H1 (cell line): ENCODE measurements at regions not wholly inside any gene's neighbourhood (a gene's known extent, or its start where the extent isn't known, plus 50 kb on each side); places are given as distances from the start of the nearest gene placed in this dataset.

Experiments
- CTCF ChIA-PET: fragments of 300-600 bp; sonication (Branson Sonifier 250); formaldehyde crosslinking; loops from one replicate; lab custom pipeline; 2021; ENCODE audit not compliant: partially characterized antibody; lab: Charles Lee
- POLR2A ChIA-PET: fragments of 300-600 bp; sonication (Branson Sonifier 250); formaldehyde crosslinking; loops from one replicate; lab custom pipeline; 2021; ENCODE audit warnings: inconsistent platforms; ENCODE audit not compliant: partially characterized antibody; lab: Charles Lee
- DNase-seq, 2 experiments: peaks; one replicate each; pipeline versions ENCODE4 v3.0.0 to v3.0.0-alpha.2; 2010 to 2022; ENCODE audit warnings: low spot score in 2 of 2, low read depth in 1 of 2, mixed read lengths in 1 of 2
- FAIRE-seq: peaks from 2 replicates; lab custom pipeline; 2011; peaks lifted over from hg19 to GRCh38; lab: Jason Lieb, UNC
- H2AFZ ChIP-seq: 2 replicates; pipeline ENCODE4 v1.8.1; 2012; ENCODE audit warnings: low read length, inconsistent platforms
- H2AK5ac ChIP-seq: 2 replicates; pipeline ENCODE4 v1.6.1; 2013; ENCODE audit warnings: low read depth, low read length
- H2BK120ac ChIP-seq: replicated peaks from 2 replicates; pipeline ENCODE3; 2013; ENCODE audit warnings: low read depth, low read length, inconsistent platforms
- H2BK12ac ChIP-seq: 2 replicates; pipeline ENCODE4 v1.6.1; 2013; ENCODE audit warnings: low read depth, low read length
- H2BK15ac ChIP-seq: 2 replicates; pipeline ENCODE4 v1.6.1; 2013; ENCODE audit warnings: low read length
- H2BK20ac ChIP-seq: 2 replicates; pipeline ENCODE4 v1.6.1; 2013; ENCODE audit warnings: low read length
- H2BK5ac ChIP-seq: 2 replicates; pipeline ENCODE4 v1.6.1; 2013; ENCODE audit warnings: low read depth, low read length
- H3K14ac ChIP-seq: 2 replicates; pipeline ENCODE4 v1.6.1; 2013; ENCODE audit warnings: inconsistent platforms; ENCODE audit not compliant: insufficient read length
- H3K18ac ChIP-seq: 2 replicates; pipeline ENCODE4 v1.6.1; 2013; ENCODE audit warnings: low read length; ENCODE audit errors: extremely low read depth
- H3K23ac ChIP-seq: 2 replicates; pipeline ENCODE4 v1.6.1; 2013; ENCODE audit warnings: inconsistent platforms; ENCODE audit not compliant: insufficient read length
- H3K23me2 ChIP-seq: 2 replicates; pipeline ENCODE4 v1.6.1; 2013; ENCODE audit warnings: low read depth, low read length
- H3K27ac ChIP-seq: 2 replicates; pipeline ENCODE4 v1.6.1; 2011; ENCODE audit warnings: low read depth, low read length, inconsistent platforms
- H3K27me3 ChIP-seq, 4 experiments: replicated peaks in 1 of 4; 1 replicate in 1 of 4; 2 replicates in 3 of 4; pipeline versions ENCODE4 v1.6.1 to v1.8.1; 2011 to 2013; ENCODE audit warnings: low read length in 3 of 4, mild to moderate bottlenecking in 3 of 4, inconsistent platforms in 2 of 4, mixed read lengths in 2 of 4, moderate library complexity in 1 of 4; ENCODE audit not compliant: control insufficient read depth in 3 of 4, insufficient read depth in 3 of 4; ENCODE audit errors: extremely low read depth in 1 of 4
- H3K36me3 ChIP-seq, 4 experiments: 2 replicates each; pipeline versions ENCODE4 v1.6.1 to v1.8.1; 2011 to 2013; ENCODE audit warnings: mild to moderate bottlenecking in 4 of 4, low read length in 3 of 4, moderate library complexity in 2 of 4, control low read depth in 1 of 4, inconsistent platforms in 1 of 4; ENCODE audit not compliant: insufficient read depth in 4 of 4, control insufficient read depth in 2 of 4
- H3K4ac ChIP-seq: replicated peaks from 2 replicates; pipeline ENCODE3; 2013; ENCODE audit warnings: low read length, low read depth, mixed read lengths, inconsistent platforms; ENCODE audit not compliant: insufficient read length
- H3K4me1 ChIP-seq, 4 experiments: replicated peaks in 1 of 4; 1 replicate in 1 of 4; 2 replicates in 3 of 4; pipeline versions ENCODE4 v1.6.1 to v1.8.1; 2011 to 2013; ENCODE audit warnings: low read length in 3 of 4, inconsistent platforms in 2 of 4, mixed read lengths in 1 of 4; ENCODE audit not compliant: insufficient read depth in 4 of 4, control insufficient read depth in 3 of 4
- H3K4me2 ChIP-seq, 2 experiments: 2 replicates each; pipeline versions ENCODE4 v1.6.1 to v1.8.1; 2011 to 2013; ENCODE audit warnings: low read depth in 2 of 2, low read length in 2 of 2, control low read depth in 1 of 2, inconsistent platforms in 1 of 2, mild to moderate bottlenecking in 1 of 2; ENCODE audit not compliant: insufficient read depth in 1 of 2
- H3K4me3 ChIP-seq, 4 experiments: fragments of 200-600, 300-600 bp in 1 of 4; sonication (generic), shearing (Covaris generic), sonication (Bioruptor Twin) in 1 of 4; 2 replicates each; pipeline versions ENCODE4 v1.5.1 to v1.8.1; 2011 to 2016; ENCODE audit warnings: low read length in 4 of 4, low read depth in 3 of 4, control low read depth in 2 of 4, inconsistent platforms in 2 of 4, mild to moderate bottlenecking in 2 of 4, mixed read lengths in 1 of 4, moderate library complexity in 1 of 4; ENCODE audit not compliant: insufficient read depth in 2 of 4; ENCODE audit errors: extremely low read depth in 1 of 4
- H3K56ac ChIP-seq: replicated peaks from 2 replicates; pipeline ENCODE3; 2013; ENCODE audit warnings: low read depth, mild to moderate bottlenecking, mixed read lengths, low read length, inconsistent platforms; ENCODE audit not compliant: insufficient read length
- H3K79me1 ChIP-seq: 2 replicates; pipeline ENCODE4 v1.6.1; 2013; ENCODE audit warnings: low read depth, low read length, control low read depth
- H3K79me2 ChIP-seq, 2 experiments: 2 replicates each; pipeline versions ENCODE4 v1.6.1 to v1.8.1; 2012 to 2013; ENCODE audit warnings: low read length in 2 of 2, mild to moderate bottlenecking in 2 of 2, inconsistent platforms in 1 of 2; ENCODE audit not compliant: insufficient read depth in 2 of 2, control insufficient read depth in 1 of 2
- H3K9ac ChIP-seq, 4 experiments: replicated peaks in 1 of 4; 1 replicate in 1 of 4; 2 replicates in 3 of 4; pipeline versions ENCODE4 v1.6.1 to v1.8.1; 2011 to 2013; ENCODE audit warnings: low read depth in 3 of 4, low read length in 3 of 4, control low read depth in 2 of 4, mild to moderate bottlenecking in 2 of 4, moderate library complexity in 2 of 4, inconsistent platforms in 1 of 4; ENCODE audit errors: extremely low read depth in 1 of 4
- H3K9me3 ChIP-seq, 2 experiments: 2 replicates each; pipeline versions ENCODE4 v1.6.1 to v1.8.1; 2012 to 2013; ENCODE audit warnings: mild to moderate bottlenecking in 2 of 2, moderate library complexity in 2 of 2, control low read depth in 1 of 2, inconsistent platforms in 1 of 2, low read depth in 1 of 2, low read length in 1 of 2, mixed read lengths in 1 of 2; ENCODE audit not compliant: insufficient read depth in 2 of 2
- H4K20me1 ChIP-seq, 2 experiments: replicated peaks in 1 of 2; 2 replicates each; pipeline versions ENCODE3 to v1.8.1; 2011 to 2013; ENCODE audit warnings: inconsistent platforms in 2 of 2, low read length in 2 of 2, mild to moderate bottlenecking in 1 of 2; ENCODE audit not compliant: insufficient read depth in 2 of 2, control insufficient read depth in 1 of 2
- H4K5ac ChIP-seq: 2 replicates; pipeline ENCODE4 v1.6.1; 2013; ENCODE audit warnings: low read length, low read depth, mixed read lengths, inconsistent platforms; ENCODE audit not compliant: insufficient read length
- H4K8ac ChIP-seq: 2 replicates; pipeline ENCODE4 v1.8.0; 2013; ENCODE audit warnings: mild to moderate bottlenecking, moderate library complexity, low read length, inconsistent platforms; ENCODE audit not compliant: insufficient read depth; ENCODE audit errors: extremely low read depth
- H4K91ac ChIP-seq: replicated peaks from 2 replicates; pipeline ENCODE3; 2013; ENCODE audit warnings: low read length, mixed read lengths, inconsistent platforms; ENCODE audit not compliant: insufficient read length
- CTCF ChIP-seq, 3 experiments: IDR thresholded peaks; 1 replicate in 2 of 3; 2 replicates in 1 of 3; pipeline versions ENCODE4 v1.5.1 to v1.6.1; 2011; ENCODE audit warnings: low read length in 3 of 3, mild to moderate bottlenecking in 3 of 3, inconsistent platforms in 2 of 3, low read depth in 1 of 3, moderate library complexity in 1 of 3; ENCODE audit not compliant: insufficient read depth in 1 of 3; ENCODE audit errors: control extremely low read depth in 1 of 3
- KDM1A ChIP-seq: fragments of 200-600, 300-600 bp; sonication (generic); IDR thresholded peaks from 2 replicates; pipeline ENCODE4 v1.7.1; 2016; ENCODE audit warnings: mild to moderate bottlenecking, low read length, borderline replicate concordance
- RAD21 ChIP-seq, 2 experiments: IDR thresholded peaks in 1 of 2; conservative IDR thresholded peaks in 1 of 2; 2 replicates each; pipeline ENCODE4 v1.6.1; 2011; ENCODE audit warnings: low read depth in 2 of 2, low read length in 2 of 2, improper control_type of control experiment in 1 of 2, inconsistent platforms in 1 of 2, mild to moderate bottlenecking in 1 of 2, moderate library complexity in 1 of 2
- whole genome bisulfite sequencing, 2 experiments: shearing (Covaris generic) in 1 of 2; methylation state at CpG; one replicate each; pipeline versions ENCODE4 v1.1.6 to v1.1.7; 2013 to 2015; ENCODE audit warnings: low lambda C conversion rate in 2 of 2, mixed read lengths in 2 of 2, inconsistent platforms in 1 of 2, low coverage in 1 of 2, missing lambda C conversion rate in 1 of 2; ENCODE audit not compliant: insufficient replicate concordance in 2 of 2, insufficient coverage in 1 of 2, insufficient read length in 1 of 2; ENCODE audit errors: extremely low coverage in 1 of 2, missing lambda C conversion rate in 1 of 2; 5-methylcytosine and 5-hydroxymethylcytosine counted together

GRCh38 chr12:92502417-92503028 lies 200.3 kb upstream of the PLEKHG7 start:
- Histone ChIP-seq H2BK20ac (no peak overlapping the region), H3K9me3 (no peaks in the 10 kb centered on the region), H4K20me1 (no peaks in the 10 kb centered on the region), H4K8ac (no peak overlapping the region), H3K18ac (no peak overlapping the region), H3K14ac (no peak overlapping the region), H2BK120ac (no peak overlapping the region), H3K4me2 (no peak overlapping the region), H3K4me3 (no peak overlapping the region), H4K5ac (no peak overlapping the region), H4K91ac (no peak overlapping the region), H2BK15ac (no peak overlapping the region), H2BK5ac (no peak overlapping the region), H3K36me3 (no peaks in the 10 kb centered on the region), H3K27ac (no peak overlapping the region), H3K23ac (no peak overlapping the region), H3K23me2 (no peaks in the 10 kb centered on the region), H2AK5ac (no peak overlapping the region), H2AFZ (peak overlapping the region; percentile 87), H3K27me3 (no peaks in the 10 kb centered on the region), H3K4me1 (peaks cover 0 to 3% (median under 1%) of the 10 kb centered on the region in 4 experiments; a peak in 1 of 7 replicates), H3K79me1 (no peaks in the 10 kb centered on the region), H2BK12ac (no peak overlapping the region), H3K79me2 (no peaks in the 10 kb centered on the region), H3K9ac (no peak overlapping the region), H3K56ac (no peak overlapping the region), H3K4ac (no peak overlapping the region)
- CTCF ChIA-PET: interaction anchor here (0.7 to 2.8 kb wide), 5 partner anchors 8 to 339 kb away, joined by 3 to 17 read pairs (median 3); no protein-coding TSS in a partner anchor
- FAIRE-seq (no peak), DNase-seq (no peak)
- WGBS, 2 experiments: 76% methylated on average over 3 of the region's 3 CpGs; no CpG with 5 or more reads in 1 of the 2 experiments
- POLR2A ChIA-PET: no interaction called here
- TF ChIP-seq KDM1A: no peak
- TF ChIP-seq RAD21 (IDR thresholded peaks at IDR 0.05 in 1 of 2, conservative IDR thresholded peaks at IDR 0.05 in 1 of 2; ENCODE audit: low read depth in 2 of 2, low read length in 2 of 2): peak; percentile 8 to 25; a peak in 2 of 4 replicates
- peak in 1 of 3 experiments; percentile 28; a peak in 1 of 4 replicates for TF ChIP-seq CTCF (IDR thresholded peaks at IDR 0.05; ENCODE audit: control extremely low read depth in 1 of 3, insufficient read depth in 1 of 3, low read depth in 1 of 3, low read length in 3 of 3)
